ENCODE measurements at regions not wholly inside any gene's neighbourhood (a gene's known extent, or its start where the extent isn't known, plus 50 kb on each side); places are given as distances from the start of the nearest gene placed in this dataset.
A peak's percentile ranks its signal among the peaks of the same experiment; 100 is the strongest.

DNA sequence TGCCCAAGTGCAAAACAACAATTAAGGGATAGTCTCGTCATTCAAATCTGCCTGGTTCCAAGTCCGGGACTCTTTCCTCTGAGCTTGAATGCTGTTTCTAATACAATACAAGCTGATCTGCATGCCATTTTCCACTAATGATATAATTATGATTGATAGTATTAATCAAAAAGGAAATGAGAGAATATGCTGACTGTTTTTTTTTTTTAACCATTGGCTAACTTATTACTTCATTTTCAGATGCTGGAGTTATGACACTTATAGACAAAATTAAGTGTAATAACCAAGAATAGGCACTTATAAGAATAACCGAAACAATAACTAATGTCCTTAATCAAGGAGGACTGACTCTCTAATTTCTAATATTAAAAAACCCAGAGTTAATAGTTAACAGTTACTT lies 343.6 kb downstream of the LPIN1 start:
- ATAC-seq = no peak

- ATAC-seq = no peak
Measured at GRCh38 chr2:12090590-12090989, 344.2 kb downstream of the LPIN1 start.

- no peak for ATAC-seq
Measured at GRCh38 chr2:12091201-12091806, 344.9 kb downstream of the LPIN1 start.

GRCh38 chr2:12094134-12094533 lies 347.7 kb downstream of the LPIN1 start:
- no peak for ATAC-seq

DNA sequence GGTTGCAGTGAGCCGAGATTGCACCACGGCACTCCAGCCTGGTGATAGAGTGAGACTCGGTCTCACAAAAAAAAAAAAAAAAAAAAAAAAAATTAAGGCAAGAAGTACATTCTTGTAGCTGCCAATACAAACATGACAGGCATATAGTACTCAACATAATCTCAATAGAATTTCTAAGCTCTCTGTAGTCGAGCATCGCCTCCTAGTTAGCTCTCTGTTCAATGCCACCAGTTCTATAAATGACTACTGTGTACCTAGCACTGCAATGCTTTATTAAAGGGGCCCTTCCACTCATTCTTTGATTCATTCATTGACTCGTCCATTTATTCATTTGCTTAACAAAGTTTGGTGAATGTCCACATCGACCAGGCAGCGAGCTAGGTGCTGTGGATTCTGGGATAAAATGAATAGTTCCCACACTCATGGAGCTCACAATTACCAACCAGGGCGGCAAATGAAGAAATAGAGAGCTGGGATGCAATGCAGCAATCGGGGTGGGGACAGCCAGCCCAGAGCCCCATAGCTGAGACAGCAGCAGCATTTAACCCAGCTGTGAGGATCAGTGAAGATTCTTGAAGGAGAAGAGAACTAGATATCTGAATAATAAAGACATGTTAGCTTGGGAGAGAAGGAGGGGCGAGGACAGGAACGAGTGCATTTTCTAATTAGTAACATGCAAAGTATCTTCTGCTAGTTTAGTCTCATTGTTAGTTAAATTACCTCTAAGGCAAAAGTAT lies 349.8 kb downstream of the LPIN1 start:
- ATAC-seq = no peak

DNA sequence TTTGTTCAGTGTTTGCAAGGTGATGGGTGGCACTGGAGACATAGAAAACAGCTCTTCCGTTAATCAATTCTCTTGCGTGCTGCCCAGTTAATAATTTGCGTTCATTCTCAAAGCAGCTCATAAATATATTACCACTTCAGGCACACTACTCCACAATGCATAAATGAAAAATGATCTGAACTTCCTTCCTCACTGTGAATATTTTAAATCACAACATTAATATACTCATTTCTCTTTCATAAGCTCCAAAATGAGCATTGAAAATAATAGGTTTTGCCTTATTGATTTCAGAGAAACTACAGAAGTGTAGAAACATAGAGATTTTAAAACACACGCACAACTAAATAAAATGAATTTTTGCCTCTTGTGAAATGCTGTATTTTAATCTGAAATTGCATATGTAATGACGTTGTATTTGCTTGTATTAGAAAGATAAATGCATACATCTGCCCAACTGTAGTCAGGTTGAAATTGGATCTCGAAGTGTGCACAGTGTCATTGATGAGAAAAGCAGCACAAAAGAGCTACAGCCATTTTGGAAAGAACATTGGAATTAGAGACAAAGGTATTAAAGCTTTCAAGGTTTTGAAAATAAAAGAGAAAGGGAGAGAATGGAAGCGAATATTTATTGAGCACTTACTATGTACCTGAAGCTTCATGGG lies 350.5 kb downstream of the LPIN1 start:
- ATAC-seq = no peak

- no peak for ATAC-seq
Measured at GRCh38 chr2:12097859-12098258, 351.4 kb downstream of the LPIN1 start.

GRCh38 chr2:12099374-12099773 lies 352.9 kb downstream of the LPIN1 start:
- no peak for ATAC-seq

DNA sequence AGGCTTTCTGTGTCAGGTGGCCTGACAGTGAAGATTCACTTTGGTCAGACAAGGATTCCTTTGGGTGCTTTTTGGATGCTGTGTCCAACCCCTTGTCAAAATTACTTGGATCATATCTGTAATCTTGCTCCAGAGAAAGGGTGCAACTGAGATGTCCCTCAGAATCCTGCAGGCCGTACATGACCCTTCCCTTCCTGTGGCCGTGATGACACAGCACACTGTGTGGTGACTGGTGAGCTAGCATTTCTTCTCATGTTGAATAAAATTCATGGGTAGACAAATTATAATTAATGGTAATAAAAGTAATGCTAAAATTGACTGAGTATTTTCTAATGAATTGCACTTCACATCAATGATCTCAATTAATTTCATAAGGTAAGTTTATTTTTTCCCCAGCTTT lies 356.2 kb downstream of the LPIN1 start:
- ATAC-seq = no peak

GRCh38 chr2:12105180-12105579 lies 358.7 kb downstream of the LPIN1 start:
- ATAC-seq = no peak

- ATAC-seq = peak; percentile 51 to 77
Measured at GRCh38 chr2:12106440-12107080, 360.1 kb downstream of the LPIN1 start.

GRCh38 chr2:12107321-12107720 lies 360.9 kb downstream of the LPIN1 start:
- ATAC-seq = no peak

- no peak for ATAC-seq
Measured at GRCh38 chr2:12107939-12108338, 361.5 kb downstream of the LPIN1 start.

DNA sequence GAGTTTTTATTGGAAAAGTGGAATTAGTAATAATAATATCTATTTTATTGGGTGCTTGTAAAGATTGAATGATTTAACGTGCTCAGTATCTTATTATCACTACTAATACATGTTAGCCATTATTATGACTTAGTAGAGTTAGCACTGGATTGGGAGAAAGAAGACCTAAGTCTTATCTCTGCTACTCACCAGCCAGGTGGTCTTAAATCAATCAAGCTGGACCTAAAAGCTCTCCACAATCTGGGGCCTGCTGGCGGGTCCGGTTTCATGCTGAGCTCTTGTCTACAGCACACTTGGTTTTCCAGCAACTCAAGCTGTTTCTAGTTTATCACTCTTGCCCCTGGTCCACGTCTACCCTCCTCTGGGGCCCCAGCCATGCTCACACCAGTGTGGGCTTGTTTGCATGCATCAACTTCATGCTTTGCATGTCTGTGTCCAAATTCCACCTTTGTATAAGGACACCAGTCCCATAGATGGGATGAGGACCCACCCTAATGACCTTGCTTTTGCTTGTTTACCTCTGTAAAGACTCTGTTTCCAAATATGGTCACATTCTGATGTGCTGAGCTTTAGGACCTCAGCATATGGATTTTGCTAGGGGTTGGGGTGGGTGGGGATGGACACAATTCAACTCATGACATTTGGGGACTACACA lies 363.1 kb downstream of the LPIN1 start:
- ATAC-seq = no peak

DNA sequence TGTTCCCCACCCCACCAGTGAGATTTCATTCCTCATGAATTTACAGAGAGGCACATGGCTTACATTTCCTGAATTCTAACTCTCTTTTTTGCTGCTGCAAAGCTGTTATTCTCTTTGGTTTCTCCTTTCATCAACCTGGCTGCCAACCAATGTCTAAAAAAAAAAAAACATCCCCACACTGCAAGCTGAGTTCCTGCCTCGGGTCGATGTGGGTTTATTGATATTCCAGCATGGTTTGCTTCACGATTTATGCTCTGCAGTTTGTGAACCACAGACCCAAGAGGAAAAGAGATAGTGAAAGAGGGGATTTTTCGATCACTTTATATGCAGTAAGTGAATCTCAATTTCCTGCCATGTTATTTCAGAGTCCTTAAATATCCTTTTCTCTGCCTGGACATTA lies 363.6 kb downstream of the LPIN1 start:
- no peak for ATAC-seq

DNA sequence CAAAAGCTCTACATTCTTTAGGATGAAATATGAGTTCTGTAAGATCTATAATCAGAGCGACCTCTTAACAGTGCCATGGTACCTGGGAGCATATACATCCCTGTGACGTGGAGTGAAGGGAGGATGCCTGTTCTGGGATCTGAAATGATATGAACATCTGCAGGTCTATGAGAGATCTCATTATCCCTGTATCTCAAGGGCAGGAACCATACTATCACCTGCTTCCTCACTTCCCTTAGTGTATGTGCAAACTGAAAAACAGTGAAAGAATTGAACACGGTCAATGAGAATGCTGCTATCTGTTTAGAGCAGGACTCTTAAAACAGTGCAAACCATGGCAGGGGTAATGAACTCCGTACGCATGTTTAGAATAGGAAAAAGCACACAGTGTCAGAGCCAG lies 364.0 kb downstream of the LPIN1 start:
- ATAC-seq = no peak

DNA sequence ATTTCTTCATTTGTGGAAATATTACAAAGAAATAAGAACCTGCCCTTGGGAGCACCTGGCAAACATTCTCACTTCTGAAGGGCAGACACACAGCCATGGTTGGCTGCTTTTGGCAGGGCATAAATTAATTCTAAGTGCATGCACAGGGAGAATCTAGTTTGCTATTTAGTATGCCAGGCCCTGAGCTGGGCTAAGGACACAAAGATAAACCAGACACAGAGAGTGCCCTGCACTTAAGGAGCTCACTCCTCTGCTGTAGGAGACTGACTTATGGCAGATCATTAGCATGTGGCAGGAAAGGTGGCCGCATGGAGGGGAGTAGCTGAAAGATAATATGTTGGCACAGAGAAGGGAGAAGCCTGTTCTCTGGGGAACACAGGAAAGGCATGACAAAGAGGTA lies 367.0 kb downstream of the LPIN1 start:
- ATAC-seq = no peak

DNA sequence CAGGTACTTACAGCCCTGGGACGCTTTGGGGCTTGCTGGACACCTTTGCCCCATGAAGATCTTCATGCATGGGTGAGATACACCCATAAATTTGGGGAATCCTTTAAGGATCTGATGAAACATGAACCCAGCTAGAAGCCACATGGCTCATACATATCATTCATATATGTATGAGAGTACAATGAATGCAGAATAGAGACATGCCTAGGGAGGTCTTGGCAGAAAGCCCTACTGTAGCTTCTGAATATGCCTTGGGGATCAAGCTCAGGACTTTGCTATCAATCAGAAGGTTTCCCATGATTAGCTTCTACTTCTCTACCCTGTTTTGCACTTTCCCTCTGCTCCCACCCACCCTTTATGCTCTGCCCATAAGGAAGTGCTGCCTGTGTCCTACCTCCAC lies 368.4 kb downstream of the LPIN1 start:
- no peak for ATAC-seq

- no peak for ATAC-seq
Measured at GRCh38 chr2:12116228-12116750, 369.9 kb downstream of the LPIN1 start.

- ATAC-seq = no peak
Measured at GRCh38 chr2:12119841-12120240, 373.4 kb downstream of the LPIN1 start.

- peak in 1 of 2 donors; percentile 20 for ATAC-seq
Measured at GRCh38 chr2:12120281-12121150, 374.1 kb downstream of the LPIN1 start.

DNA sequence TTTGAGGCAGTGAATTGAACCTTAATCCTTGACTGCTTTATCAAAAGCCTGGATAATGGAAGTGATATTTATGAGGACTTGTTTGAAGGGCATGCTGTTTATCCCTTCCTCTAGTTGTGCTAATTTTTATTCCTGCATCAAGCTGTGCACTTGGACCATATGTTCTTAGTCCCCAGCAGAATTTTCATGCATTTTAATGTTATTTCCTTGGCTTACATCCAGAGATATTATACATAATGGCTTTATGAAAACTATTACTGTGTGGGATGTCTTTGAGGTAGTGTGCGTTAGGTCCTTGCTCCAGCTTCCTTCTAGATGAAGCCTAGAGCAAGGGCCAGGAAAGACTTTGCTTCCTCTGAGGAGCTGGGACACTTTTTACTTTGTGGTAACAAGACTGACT lies 378.4 kb downstream of the LPIN1 start:
- ATAC-seq = no peak
